ENCODE measurements at regions not wholly inside any gene's neighbourhood (a gene's known extent, or its start where the extent isn't known, plus 50 kb on each side); places are given as distances from the start of the nearest gene placed in this dataset.

DNA sequence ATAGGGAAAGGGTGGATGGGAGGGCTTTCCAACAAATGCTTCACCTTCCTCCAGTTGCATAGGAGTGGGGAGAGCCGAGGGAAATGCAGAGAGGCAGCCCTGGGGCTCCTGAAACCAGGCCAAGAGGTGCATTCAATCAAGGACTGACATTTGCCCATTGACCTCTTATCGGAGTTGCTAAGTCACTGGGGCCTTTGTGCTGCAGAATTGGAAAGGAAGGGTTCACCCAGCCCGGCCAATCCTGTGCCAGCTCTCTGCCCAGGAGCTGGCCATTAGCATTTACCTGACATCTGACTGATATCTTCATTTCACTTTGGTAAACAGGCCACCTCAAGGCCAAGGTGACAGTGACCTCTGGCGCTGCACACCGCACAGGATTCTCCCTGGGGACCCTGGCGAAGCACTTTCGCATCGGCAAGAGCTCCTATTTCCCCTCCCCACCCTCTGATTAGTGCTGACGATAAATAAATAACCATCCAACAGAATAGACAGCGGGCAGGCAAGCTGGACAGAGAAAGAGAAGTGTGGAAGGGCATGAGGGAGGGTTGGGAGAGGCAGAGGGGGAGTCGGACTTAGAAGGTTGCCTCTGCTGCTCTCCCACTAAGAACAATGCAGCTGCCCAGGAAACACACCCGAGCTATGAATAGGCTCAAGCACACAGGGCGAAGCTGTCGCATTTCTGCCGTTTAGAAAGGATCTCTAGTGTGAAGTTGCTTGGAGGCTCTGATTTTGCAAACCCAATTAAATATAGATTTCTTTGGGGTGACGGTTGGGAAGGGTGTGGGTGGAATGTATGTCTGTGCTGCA, 57.0 kb upstream of the BOD1 start:
- Histone ChIP-seq H3K27ac (ENCODE audit: low read length) (no peak overlapping the region), H3K4me3 (ENCODE audit: low read length) (no peak overlapping the region), H3K4me2 (ENCODE audit: low read depth, low read length) (no peak overlapping the region), H4K20me1 (ENCODE audit: insufficient read depth, low read length) (no peaks in the 10 kb centered on the region), H3K9me3 (replicated peaks; ENCODE audit: insufficient read depth, low read length) (no peaks in the 10 kb centered on the region), H3K27me3 (replicated peaks; ENCODE audit: insufficient read depth, low read length) (no peaks in the 10 kb centered on the region), H3K36me3 (replicated peaks; ENCODE audit: insufficient read depth, low read length) (no peaks in the 10 kb centered on the region), H3K79me2 (ENCODE audit: low read length) (no peaks in the 10 kb centered on the region), H3K9ac (ENCODE audit: low read length) (no peak overlapping the region), H2AFZ (ENCODE audit: low read length) (no peak overlapping the region), H3K9me2 (replicated peaks; ENCODE audit: insufficient read depth, low read length) (no peaks in the 10 kb centered on the region), H3F3A (ENCODE audit: insufficient read depth, low read length) (no peaks in the 10 kb centered on the region), H3K4me1 (ENCODE audit: low read length) (peaks cover 7% of the 10 kb centered on the region; the same call in 1 of the 2 replicates)
- no peak for TF ChIP-seq EZH2phosphoT487 (IDR thresholded peaks at IDR 0.05; ENCODE audit: low read length)
- no peak for TF ChIP-seq EZH2 (optimal IDR thresholded peaks at IDR 0.05; ENCODE audit: low read depth, low read length)
- TF ChIP-seq, protein P1, sequence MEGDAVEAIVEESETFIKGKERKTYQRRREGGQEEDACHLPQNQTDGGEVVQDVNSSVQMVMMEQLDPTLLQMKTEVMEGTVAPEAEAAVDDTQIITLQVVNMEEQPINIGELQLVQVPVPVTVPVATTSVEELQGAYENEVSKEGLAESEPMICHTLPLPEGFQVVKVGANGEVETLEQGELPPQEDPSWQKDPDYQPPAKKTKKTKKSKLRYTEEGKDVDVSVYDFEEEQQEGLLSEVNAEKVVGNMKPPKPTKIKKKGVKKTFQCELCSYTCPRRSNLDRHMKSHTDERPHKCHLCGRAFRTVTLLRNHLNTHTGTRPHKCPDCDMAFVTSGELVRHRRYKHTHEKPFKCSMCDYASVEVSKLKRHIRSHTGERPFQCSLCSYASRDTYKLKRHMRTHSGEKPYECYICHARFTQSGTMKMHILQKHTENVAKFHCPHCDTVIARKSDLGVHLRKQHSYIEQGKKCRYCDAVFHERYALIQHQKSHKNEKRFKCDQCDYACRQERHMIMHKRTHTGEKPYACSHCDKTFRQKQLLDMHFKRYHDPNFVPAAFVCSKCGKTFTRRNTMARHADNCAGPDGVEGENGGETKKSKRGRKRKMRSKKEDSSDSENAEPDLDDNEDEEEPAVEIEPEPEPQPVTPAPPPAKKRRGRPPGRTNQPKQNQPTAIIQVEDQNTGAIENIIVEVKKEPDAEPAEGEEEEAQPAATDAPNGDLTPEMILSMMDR (IDR thresholded peaks at IDR 0.05; ENCODE audit: low read length), result no peak
- DNase-seq, result no peak

DNA sequence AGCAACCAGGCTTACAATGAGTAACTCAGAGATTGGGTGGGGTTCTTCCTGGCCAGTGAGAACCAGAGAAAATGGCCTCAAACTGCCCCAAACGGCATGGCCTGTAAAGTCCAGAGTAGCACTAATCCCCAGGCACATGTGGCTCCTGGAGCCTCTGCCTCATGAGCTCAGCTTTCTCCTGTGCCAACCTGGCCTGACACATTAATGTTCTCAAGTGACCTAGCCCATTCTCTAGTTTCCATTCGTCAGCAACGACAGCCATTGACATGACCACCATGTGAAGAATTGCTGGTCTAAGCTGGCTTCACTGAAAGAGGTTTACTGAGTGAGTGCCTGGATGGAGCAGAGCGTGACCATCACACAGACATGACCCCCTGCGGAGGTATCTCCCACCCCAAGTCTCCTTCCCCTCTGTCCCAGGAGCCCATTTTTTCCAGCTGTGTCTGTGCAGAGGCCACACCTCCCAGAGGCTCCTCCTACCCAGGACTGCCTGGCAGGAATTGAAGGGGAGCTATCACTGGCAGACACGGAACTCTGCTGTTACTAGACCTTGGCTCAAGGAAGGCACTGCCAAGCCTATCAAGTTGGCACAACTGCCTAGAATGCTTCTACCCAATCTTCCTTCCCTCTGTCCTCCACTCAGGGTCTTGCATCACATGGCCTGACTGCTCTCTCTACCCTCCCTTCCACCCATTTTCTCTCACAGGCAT, 59.0 kb upstream of the BOD1 start:
- no peaks in the 10 kb centered on the region for H4K20me1 ChIP-seq (ENCODE audit: insufficient read depth, low read length)
- H3K79me2 ChIP-seq (ENCODE audit: low read length), result no peaks in the 10 kb centered on the region
- H3F3A ChIP-seq (ENCODE audit: insufficient read depth, low read length), result peaks cover 9% of the 10 kb centered on the region; the same call in 1 of the 2 replicates
- no peak overlapping the region for H2AFZ ChIP-seq (ENCODE audit: low read length)
- no peaks in the 10 kb centered on the region for H3K9me3 ChIP-seq (replicated peaks; ENCODE audit: insufficient read depth, low read length)
- no peaks in the 10 kb centered on the region for H3K9me2 ChIP-seq (replicated peaks; ENCODE audit: insufficient read depth, low read length)
- H3K4me2 ChIP-seq (ENCODE audit: low read depth, low read length), result no peak overlapping the region
- TF ChIP-seq, protein P1 (IDR thresholded peaks at IDR 0.05; ENCODE audit: low read length), result no peak
- TF ChIP-seq EZH2 (optimal IDR thresholded peaks at IDR 0.05; ENCODE audit: low read depth, low read length) (no peak), EZH2phosphoT487 (IDR thresholded peaks at IDR 0.05; ENCODE audit: low read length) (no peak)
- no peaks in the 10 kb centered on the region for H3K36me3 ChIP-seq (replicated peaks; ENCODE audit: insufficient read depth, low read length)
- no peak overlapping the region for H3K4me3 ChIP-seq (ENCODE audit: low read length)
- no peaks in the 10 kb centered on the region for H3K27me3 ChIP-seq (replicated peaks; ENCODE audit: insufficient read depth, low read length)
- no peak for DNase-seq
- no peak overlapping the region for H3K9ac ChIP-seq (ENCODE audit: low read length)
- peaks cover 14% of the 10 kb centered on the region for H3K4me1 ChIP-seq (ENCODE audit: low read length)
- H3K27ac ChIP-seq (ENCODE audit: low read length), result no peak overlapping the region

DNA sequence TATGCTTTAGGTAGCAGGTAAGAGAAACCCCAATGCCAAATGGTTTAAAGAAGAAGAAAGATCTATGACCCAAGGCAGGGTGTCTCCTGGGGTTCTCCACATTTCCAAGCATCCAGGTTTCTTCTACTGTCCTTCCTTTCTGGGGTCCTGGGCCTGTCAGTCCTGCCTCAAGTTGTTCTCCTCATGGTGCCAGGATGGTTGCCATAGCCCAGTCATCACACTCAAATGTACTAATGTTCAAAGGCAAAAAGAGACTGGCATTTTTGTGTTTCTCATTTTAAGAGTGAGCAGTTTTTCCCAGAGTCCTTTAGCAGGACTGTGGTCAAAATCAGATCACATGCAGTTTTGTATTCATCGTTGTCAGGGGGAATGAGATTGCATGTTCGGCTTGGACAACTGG, 59.9 kb upstream of the BOD1 start:
- Histone ChIP-seq H3K27ac (ENCODE audit: low read length) (no peak overlapping the region), H3K9me2 (replicated peaks; ENCODE audit: insufficient read depth, low read length) (no peaks in the 10 kb centered on the region), H3K27me3 (replicated peaks; ENCODE audit: insufficient read depth, low read length) (no peaks in the 10 kb centered on the region), H3K36me3 (replicated peaks; ENCODE audit: insufficient read depth, low read length) (no peaks in the 10 kb centered on the region), H2AFZ (ENCODE audit: low read length) (no peak overlapping the region), H3K9ac (ENCODE audit: low read length) (no peak overlapping the region), H3K4me2 (ENCODE audit: low read depth, low read length) (no peak overlapping the region), H3F3A (ENCODE audit: insufficient read depth, low read length) (peaks cover 16% of the 10 kb centered on the region; the same call in 1 of the 2 replicates), H3K4me1 (ENCODE audit: low read length) (peaks cover 21% of the 10 kb centered on the region), H3K9me3 (replicated peaks; ENCODE audit: insufficient read depth, low read length) (no peaks in the 10 kb centered on the region), H3K79me2 (ENCODE audit: low read length) (no peaks in the 10 kb centered on the region), H3K4me3 (ENCODE audit: low read length) (no peak overlapping the region), H4K20me1 (ENCODE audit: insufficient read depth, low read length) (no peaks in the 10 kb centered on the region)
- no peak for DNase-seq
- no peak for TF ChIP-seq EZH2 (optimal IDR thresholded peaks at IDR 0.05; ENCODE audit: low read depth, low read length)
- TF ChIP-seq, protein P1 (IDR thresholded peaks at IDR 0.05; ENCODE audit: low read length), result no peak
- no peak for TF ChIP-seq EZH2phosphoT487 (IDR thresholded peaks at IDR 0.05; ENCODE audit: low read length)
